SK-N-MC (cell line): ENCODE measurements at regions not wholly inside any gene's neighbourhood (a gene's known extent, or its start where the extent isn't known, plus 50 kb on each side); places are given as distances from the start of the nearest gene placed in this dataset.

Experiments used
- EZH2 ChIP-seq: fragments of 200-600 bp; sonication (generic); IDR thresholded peaks from one replicate; pipeline ENCODE4 v1.6.1; 2017; ENCODE audit warnings: antibody characterized with exemption
- FOXP2 ChIP-seq: optimal IDR thresholded peaks from 2 replicates; pipeline ENCODE3; 2011; ENCODE audit warnings: mild to moderate bottlenecking, moderate library complexity; ENCODE audit not compliant: insufficient read depth; ENCODE audit errors: extremely low read length, control extremely low read depth
- POLR2AphosphoS5 ChIP-seq: IDR thresholded peaks from 2 replicates; pipeline ENCODE4 v1.6.1; 2012; ENCODE audit warnings: mild to moderate bottlenecking, low read depth, low read length, borderline replicate concordance

GRCh38 chr2:36301843-36302242 is 53.7 kb upstream of the CRIM1 start:
- TF ChIP-seq EZH2 (no peak), POLR2AphosphoS5 (no peak), FOXP2 (no peak)
